ENCODE measurements at regions not wholly inside any gene's neighbourhood (a gene's known extent, or its start where the extent isn't known, plus 50 kb on each side); places are given as distances from the start of the nearest gene placed in this dataset.

DNA sequence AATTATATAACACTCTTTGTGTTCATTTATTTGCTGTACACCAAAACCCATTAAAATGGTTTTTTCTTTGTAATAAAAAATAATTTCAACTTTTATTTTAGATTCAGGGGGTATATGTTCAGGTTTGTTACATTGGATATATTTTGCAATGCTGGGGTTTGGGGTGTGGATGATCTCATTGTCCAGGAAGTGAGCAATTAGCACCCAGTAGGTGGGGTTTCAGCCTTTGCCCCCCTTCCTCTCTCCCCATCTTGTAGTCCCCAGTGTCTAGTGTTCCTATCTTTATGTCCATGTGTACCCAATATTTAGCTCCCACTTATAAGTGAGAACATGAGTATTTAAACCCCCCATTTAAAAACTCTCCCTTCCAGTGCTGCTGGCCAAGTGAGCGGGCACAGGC is 184.6 kb downstream of the RHOU start:
- H3K9me3 ChIP-seq (ENCODE audit: low read depth, low read length, poor library complexity, severe bottlenecking) = no peaks in the 10 kb centered on the region
- H3K27ac ChIP-seq (ENCODE audit: low read depth, low read length, poor library complexity, severe bottlenecking) = no peak overlapping the region
- intact Hi-C loops (cut with micrococcal nuclease; ENCODE audit: unreplicated experiment) = no loop called here
- H3K4me3 ChIP-seq (ENCODE audit: low read depth, low read length, poor library complexity, severe bottlenecking) = no peak overlapping the region
- peak; percentile 10 for DNase-seq (ENCODE audit: low spot score)
- CTCF ChIA-PET = no interaction called here
- H3K4me1 ChIP-seq (ENCODE audit: insufficient read depth, low read length, poor library complexity, severe bottlenecking) = no peaks in the 10 kb centered on the region
- no peaks in the 10 kb centered on the region for H3K36me3 ChIP-seq (ENCODE audit: insufficient read depth, low read length, poor library complexity, severe bottlenecking)
- no peak for TF ChIP-seq EZH2 (IDR thresholded peaks at IDR 0.05; ENCODE audit: borderline replicate concordance, low read depth, low read length, poor library complexity, severe bottlenecking)
- TF ChIP-seq, protein P1, sequence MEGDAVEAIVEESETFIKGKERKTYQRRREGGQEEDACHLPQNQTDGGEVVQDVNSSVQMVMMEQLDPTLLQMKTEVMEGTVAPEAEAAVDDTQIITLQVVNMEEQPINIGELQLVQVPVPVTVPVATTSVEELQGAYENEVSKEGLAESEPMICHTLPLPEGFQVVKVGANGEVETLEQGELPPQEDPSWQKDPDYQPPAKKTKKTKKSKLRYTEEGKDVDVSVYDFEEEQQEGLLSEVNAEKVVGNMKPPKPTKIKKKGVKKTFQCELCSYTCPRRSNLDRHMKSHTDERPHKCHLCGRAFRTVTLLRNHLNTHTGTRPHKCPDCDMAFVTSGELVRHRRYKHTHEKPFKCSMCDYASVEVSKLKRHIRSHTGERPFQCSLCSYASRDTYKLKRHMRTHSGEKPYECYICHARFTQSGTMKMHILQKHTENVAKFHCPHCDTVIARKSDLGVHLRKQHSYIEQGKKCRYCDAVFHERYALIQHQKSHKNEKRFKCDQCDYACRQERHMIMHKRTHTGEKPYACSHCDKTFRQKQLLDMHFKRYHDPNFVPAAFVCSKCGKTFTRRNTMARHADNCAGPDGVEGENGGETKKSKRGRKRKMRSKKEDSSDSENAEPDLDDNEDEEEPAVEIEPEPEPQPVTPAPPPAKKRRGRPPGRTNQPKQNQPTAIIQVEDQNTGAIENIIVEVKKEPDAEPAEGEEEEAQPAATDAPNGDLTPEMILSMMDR (conservative IDR thresholded peaks at IDR 0.05; ENCODE audit: low read depth, low read length) = no peak
- POLR2A ChIA-PET (ENCODE audit: low non-redundant PET) = no interaction called here
- BruUV-seq (replicated peaks) = no TSS peak
- H3K27me3 ChIP-seq (replicated peaks; ENCODE audit: insufficient read depth, low read depth, low read length, poor library complexity) = no peaks in the 10 kb centered on the region

GRCh38 chr1:228920831-228921230 is 185.6 kb downstream of the RHOU start:
- CTCF ChIA-PET = no interaction called here

GRCh38 chr1:228921481-228921880 is 186.2 kb downstream of the RHOU start:
- intact Hi-C loops (cut with micrococcal nuclease; ENCODE audit: unreplicated experiment) = no loop called here
- no TSS peak for BruUV-seq (replicated peaks)

More at GRCh38 chr1:228920831-228921230, 185.6 kb downstream of the RHOU start:
- Histone ChIP-seq H3K27ac (ENCODE audit: low read depth, low read length, poor library complexity, severe bottlenecking) (no peak overlapping the region), H3K4me1 (ENCODE audit: insufficient read depth, low read length, poor library complexity, severe bottlenecking) (no peaks in the 10 kb centered on the region), H3K36me3 (ENCODE audit: insufficient read depth, low read length, poor library complexity, severe bottlenecking) (no peaks in the 10 kb centered on the region), H3K27me3 (replicated peaks; ENCODE audit: insufficient read depth, low read depth, low read length, poor library complexity) (no peaks in the 10 kb centered on the region), H3K4me3 (ENCODE audit: low read depth, low read length, poor library complexity, severe bottlenecking) (no peak overlapping the region), H3K9me3 (ENCODE audit: low read depth, low read length, poor library complexity, severe bottlenecking) (no peaks in the 10 kb centered on the region)
- TF ChIP-seq, protein P1 (conservative IDR thresholded peaks at IDR 0.05; ENCODE audit: low read depth, low read length) = no peak
- TF ChIP-seq EZH2 (IDR thresholded peaks at IDR 0.05; ENCODE audit: borderline replicate concordance, low read depth, low read length, poor library complexity, severe bottlenecking) = no peak
- no peak for DNase-seq (ENCODE audit: low spot score)
- intact Hi-C loops (cut with micrococcal nuclease; ENCODE audit: unreplicated experiment) = no loop called here
- POLR2A ChIA-PET (ENCODE audit: low non-redundant PET) = no interaction called here
- BruUV-seq (replicated peaks) = no TSS peak

More at GRCh38 chr1:228921481-228921880, 186.2 kb downstream of the RHOU start:
- no peak for TF ChIP-seq EZH2 (IDR thresholded peaks at IDR 0.05; ENCODE audit: borderline replicate concordance, low read depth, low read length, poor library complexity, severe bottlenecking)
- TF ChIP-seq, protein P1 (conservative IDR thresholded peaks at IDR 0.05; ENCODE audit: low read depth, low read length) = no peak
- ChIA-PET POLR2A (ENCODE audit: low non-redundant PET) (no interaction called here), CTCF (no interaction called here)
- DNase-seq (ENCODE audit: low spot score) = no peak
- H3K4me1 ChIP-seq (ENCODE audit: insufficient read depth, low read length, poor library complexity, severe bottlenecking) = no peaks in the 10 kb centered on the region
- no peak overlapping the region for H3K27ac ChIP-seq (ENCODE audit: low read depth, low read length, poor library complexity, severe bottlenecking)
- H3K36me3 ChIP-seq (ENCODE audit: insufficient read depth, low read length, poor library complexity, severe bottlenecking) = no peaks in the 10 kb centered on the region
- H3K4me3 ChIP-seq (ENCODE audit: low read depth, low read length, poor library complexity, severe bottlenecking) = no peak overlapping the region
- H3K27me3 ChIP-seq (replicated peaks; ENCODE audit: insufficient read depth, low read depth, low read length, poor library complexity) = no peaks in the 10 kb centered on the region
- H3K9me3 ChIP-seq (ENCODE audit: low read depth, low read length, poor library complexity, severe bottlenecking) = no peaks in the 10 kb centered on the region
